Astrocyte (in vitro differentiated cells and primary cell): ENCODE measurements at regions not wholly inside any gene's neighbourhood (a gene's known extent, or its start where the extent isn't known, plus 50 kb on each side); places are given as distances from the start of the nearest gene placed in this dataset.

Experiments used
- DNase-seq: peaks from one replicate; pipeline ENCODE4 v3.0.0-alpha.2; 2010; ENCODE audit warnings: low read depth
- FAIRE-seq: peaks from 2 replicates; lab custom pipeline; 2011; peaks lifted over from hg19 to GRCh38; lab: Jason Lieb, UNC
- H2AFZ ChIP-seq: 2 replicates; pipeline ENCODE4 v1.6.0; 2012; ENCODE audit warnings: low read depth, low read length, inconsistent platforms
- H3K27ac ChIP-seq: 2 replicates; pipeline ENCODE4 v1.5.1; 2011; ENCODE audit warnings: low read depth, low read length, inconsistent platforms
- H3K27me3 ChIP-seq: 2 replicates; pipeline ENCODE4 v1.6.0; 2011; ENCODE audit warnings: low read length, inconsistent platforms; ENCODE audit not compliant: insufficient read depth
- H3K36me3 ChIP-seq: 2 replicates; pipeline ENCODE4 v1.5.1; 2011; ENCODE audit warnings: low read length, inconsistent platforms; ENCODE audit not compliant: insufficient read depth
- H3K4me1 ChIP-seq: 2 replicates; pipeline ENCODE4 v1.5.1; 2011; ENCODE audit warnings: low read length, inconsistent platforms; ENCODE audit not compliant: insufficient read depth
- H3K4me2 ChIP-seq: 2 replicates; pipeline ENCODE4 v1.6.0; 2012; ENCODE audit warnings: low read length, inconsistent platforms
- H3K4me3 ChIP-seq: 2 replicates; pipeline ENCODE4 v1.5.1; 2011; ENCODE audit warnings: low read depth, mild to moderate bottlenecking, low read length, inconsistent platforms; ENCODE audit not compliant: insufficient read depth
- H3K79me2 ChIP-seq: 2 replicates; pipeline ENCODE4 v1.6.0; 2012; ENCODE audit warnings: mild to moderate bottlenecking, low read length, inconsistent platforms; ENCODE audit not compliant: insufficient read depth
- H3K9ac ChIP-seq: 2 replicates; pipeline ENCODE4 v1.6.0; 2012; ENCODE audit warnings: mild to moderate bottlenecking, low read length, inconsistent platforms
- H3K9me3 ChIP-seq: 2 replicates; pipeline ENCODE4 v1.5.1; 2012; ENCODE audit warnings: low read depth, mild to moderate bottlenecking, low read length, inconsistent platforms; ENCODE audit not compliant: insufficient read depth
- H4K20me1 ChIP-seq: 2 replicates; pipeline ENCODE4 v1.6.0; 2012; ENCODE audit warnings: low read length, inconsistent platforms; ENCODE audit not compliant: insufficient read depth
- H3K27ac Mint-ChIP-seq: one replicate; pipeline ENCODE4 v1.8.0; 2021; ENCODE audit warnings: mild to moderate bottlenecking, mixed read lengths; ENCODE audit not compliant: unreplicated experiment
- H3K27me3 Mint-ChIP-seq: one replicate; pipeline ENCODE4 v1.8.0; 2021; ENCODE audit warnings: low read depth, mixed read lengths; ENCODE audit not compliant: unreplicated experiment
- H3K36me3 Mint-ChIP-seq: one replicate; pipeline ENCODE4 v1.8.0; 2021; ENCODE audit warnings: low read depth, mixed read lengths; ENCODE audit not compliant: unreplicated experiment
- H3K4me1 Mint-ChIP-seq: one replicate; pipeline ENCODE4 v1.8.0; 2021; ENCODE audit warnings: low read depth, mixed read lengths; ENCODE audit not compliant: unreplicated experiment
- H3K4me3 Mint-ChIP-seq: one replicate; pipeline ENCODE4 v1.8.0; 2021; ENCODE audit warnings: mild to moderate bottlenecking, moderate library complexity, mixed read lengths; ENCODE audit not compliant: unreplicated experiment
- H3K9me3 Mint-ChIP-seq: one replicate; pipeline ENCODE4 v1.8.0; 2021; ENCODE audit warnings: mild to moderate bottlenecking, mixed read lengths; ENCODE audit not compliant: unreplicated experiment
- CTCF ChIP-seq: IDR thresholded peaks from 2 replicates; pipeline ENCODE4 v1.5.1; 2011; ENCODE audit warnings: low read depth, mild to moderate bottlenecking, inconsistent platforms, low read length, moderate library complexity; ENCODE audit not compliant: insufficient read depth
- EZH2 ChIP-seq: IDR thresholded peaks from 2 replicates; pipeline ENCODE4 v1.6.1; 2012; ENCODE audit warnings: mild to moderate bottlenecking, low read length, inconsistent platforms; ENCODE audit not compliant: insufficient read depth

GRCh38 chrX:141405486-141405852, 163.2 kb upstream of the SPANXC start:
- peak; percentile 93 for FAIRE-seq
- Histone ChIP-seq H3K79me2 (no peaks in the 10 kb centered on the region), H3K9ac (peak overlapping the region; percentile 55), H3K4me1 (peaks cover 9% of the 10 kb centered on the region), H3K27me3 (no peaks in the 10 kb centered on the region), H3K4me2 (peak overlapping the region; percentile 72), H3K36me3 (no peaks in the 10 kb centered on the region), H3K9me3 (no peaks in the 10 kb centered on the region), H3K4me3 (no peak overlapping the region), H3K27ac (peak overlapping the region; percentile 79), H2AFZ (no peak overlapping the region), H4K20me1 (no peaks in the 10 kb centered on the region)
- no peak for TF ChIP-seq EZH2
- no peak for TF ChIP-seq CTCF
- no peaks in the 10 kb centered on the region for H3K27me3 Mint-ChIP-seq
- no peak overlapping the region for H3K4me3 Mint-ChIP-seq
- peak; percentile 44 for DNase-seq
- H3K27ac Mint-ChIP-seq, result no peak overlapping the region
- peaks cover 18% of the 10 kb centered on the region for H3K4me1 Mint-ChIP-seq
- H3K9me3 Mint-ChIP-seq, result no peaks in the 10 kb centered on the region
- no peaks in the 10 kb centered on the region for H3K36me3 Mint-ChIP-seq

DNA sequence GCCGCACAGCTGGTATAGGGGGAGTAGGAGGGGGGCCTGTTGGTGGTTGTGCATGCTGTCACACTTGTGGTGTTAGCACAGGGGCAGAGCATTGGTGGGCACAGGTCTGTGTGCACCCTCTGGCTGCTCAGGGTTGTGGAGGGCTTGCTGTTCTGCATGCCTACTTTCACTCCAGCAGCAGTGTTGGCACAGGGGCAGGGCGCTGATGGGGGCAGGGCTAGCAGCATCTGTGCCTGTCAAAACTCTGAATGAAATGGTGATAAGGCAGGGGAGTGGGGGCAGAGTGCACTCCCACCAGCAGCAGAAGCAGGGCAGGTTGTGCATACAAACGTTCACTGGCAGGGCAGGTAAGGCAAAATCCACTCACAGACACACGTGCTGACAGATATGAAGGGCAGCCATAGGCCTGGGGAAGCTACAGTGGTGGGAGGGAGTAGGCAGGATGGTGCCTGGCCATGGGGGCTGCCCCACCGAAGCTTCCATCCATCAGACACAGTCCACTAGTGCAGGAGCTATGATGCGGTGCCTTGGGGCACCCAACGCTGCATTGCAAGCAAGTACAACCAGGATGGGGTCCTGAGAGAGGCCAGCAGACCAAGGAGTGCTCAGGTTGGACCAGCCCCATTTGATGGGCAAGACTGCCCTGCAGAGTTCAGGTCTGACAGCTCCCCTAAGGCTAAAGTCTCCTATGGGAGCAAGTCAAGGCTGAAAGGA, 160.7 kb upstream of the SPANXC start:
- peaks cover 18% of the 10 kb centered on the region for H3K4me1 Mint-ChIP-seq
- H3K4me1 ChIP-seq, result peaks cover 6% of the 10 kb centered on the region
- H3K9me3 Mint-ChIP-seq, result no peaks in the 10 kb centered on the region
- H2AFZ ChIP-seq, result no peak overlapping the region
- H3K4me3 ChIP-seq, result no peak overlapping the region
- H4K20me1 ChIP-seq, result no peaks in the 10 kb centered on the region
- H3K79me2 ChIP-seq, result no peaks in the 10 kb centered on the region
- no peaks in the 10 kb centered on the region for H3K36me3 ChIP-seq
- no peaks in the 10 kb centered on the region for H3K27me3 Mint-ChIP-seq
- no peaks in the 10 kb centered on the region for H3K9me3 ChIP-seq
- H3K36me3 Mint-ChIP-seq, result no peaks in the 10 kb centered on the region
- H3K27ac Mint-ChIP-seq, result no peak overlapping the region
- H3K9ac ChIP-seq, result no peak overlapping the region
- no peaks in the 10 kb centered on the region for H3K27me3 ChIP-seq
- DNase-seq (no peak), FAIRE-seq (no peak)
- H3K4me2 ChIP-seq, result no peak overlapping the region
- H3K27ac ChIP-seq, result no peak overlapping the region
- TF ChIP-seq EZH2 (no peak), CTCF (no peak)
- H3K4me3 Mint-ChIP-seq, result no peak overlapping the region

DNA sequence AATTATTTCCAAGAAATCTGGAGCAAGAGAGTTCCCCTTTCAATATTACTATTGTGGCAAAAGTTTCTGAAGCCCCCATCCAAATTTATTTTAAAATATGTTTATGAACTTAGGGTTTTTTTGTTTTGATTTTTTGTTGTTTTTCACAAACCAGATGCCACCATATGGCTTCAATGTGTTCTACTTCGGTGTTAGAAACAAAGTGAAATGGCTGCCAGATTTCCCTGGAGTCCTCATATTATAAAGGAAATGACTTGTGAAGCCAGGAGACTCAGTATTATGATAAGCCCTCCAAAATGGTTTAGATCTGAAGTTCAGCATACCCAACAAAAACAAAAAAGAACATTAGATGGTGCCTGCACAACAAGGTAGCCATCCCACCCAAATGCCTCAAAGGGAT, 154.2 kb upstream of the SPANXC start:
- Mint-ChIP-seq H3K27ac (no peak overlapping the region), H3K9me3 (no peaks in the 10 kb centered on the region), H3K36me3 (no peaks in the 10 kb centered on the region), H3K4me3 (no peak overlapping the region), H3K27me3 (no peaks in the 10 kb centered on the region), H3K4me1 (no peaks in the 10 kb centered on the region)
- no peaks in the 10 kb centered on the region for H3K9me3 ChIP-seq
- no peaks in the 10 kb centered on the region for H3K36me3 ChIP-seq
- no peak for DNase-seq
- no peak for FAIRE-seq
- no peak for TF ChIP-seq CTCF
- no peak for TF ChIP-seq EZH2
- no peaks in the 10 kb centered on the region for H3K79me2 ChIP-seq
- no peak overlapping the region for H3K4me3 ChIP-seq
- H2AFZ ChIP-seq, result no peak overlapping the region
- H3K4me2 ChIP-seq, result no peak overlapping the region
- H3K27me3 ChIP-seq, result no peaks in the 10 kb centered on the region
- H3K4me1 ChIP-seq, result no peaks in the 10 kb centered on the region
- H3K9ac ChIP-seq, result no peak overlapping the region
- no peaks in the 10 kb centered on the region for H4K20me1 ChIP-seq
- H3K27ac ChIP-seq, result no peak overlapping the region
